NB4 (cell line): ENCODE measurements at regions not wholly inside any gene's neighbourhood (a gene's known extent, or its start where the extent isn't known, plus 50 kb on each side); places are given as distances from the start of the nearest gene placed in this dataset.
"Not testable (repeated sequence)": the region's sequence is repeated elsewhere in the genome, so short reads cannot be mapped to it uniquely, and the experiment has no call there.

ENCODE experiments used
- DNase-seq: peaks from one replicate; pipeline ENCODE4 v3.0.0; 2010; ENCODE audit warnings: low read depth
- H3K4me3 ChIP-seq: one replicate; pipeline ENCODE4 v1.5.1; 2011; ENCODE audit warnings: mild to moderate bottlenecking, low read depth, low read length, moderate library complexity
- CTCF ChIP-seq: IDR thresholded peaks from one replicate; pipeline ENCODE4 v1.5.1; 2012; ENCODE audit warnings: low read depth, low read length
- MAX ChIP-seq: IDR thresholded peaks from 2 replicates; pipeline ENCODE4 v1.6.1; 2011; ENCODE audit warnings: low read depth, low read length
- MYC ChIP-seq: IDR thresholded peaks from 2 replicates; pipeline ENCODE4 v1.6.1; 2011; ENCODE audit warnings: low read depth, low read length
- POLR2A ChIP-seq: IDR thresholded peaks from 2 replicates; pipeline ENCODE4 v1.6.1; 2011; ENCODE audit warnings: mild to moderate bottlenecking; ENCODE audit not compliant: insufficient read length; ENCODE audit errors: extremely low read depth

GRCh38 chr20:40274912-40275533 lies 414.0 kb downstream of the MAFB start:
- no peak overlapping the region for H3K4me3 ChIP-seq
- DNase-seq = no peak
- TF ChIP-seq CTCF (no peak), MAX (no peak)

- H3K4me3 ChIP-seq, DNase-seq: not testable (repeated sequence)
Observed at GRCh38 chr20:40269274-40269673, 419.8 kb downstream of the MAFB start.

- no peak overlapping the region for H3K4me3 ChIP-seq
- DNase-seq = no peak
- no peak for TF ChIP-seq MYC
- TF ChIP-seq CTCF = no peak
- TF ChIP-seq POLR2A = no peak
- no peak for TF ChIP-seq MAX
Observed at GRCh38 chr20:40268321-40269075, 420.5 kb downstream of the MAFB start.

- no peak overlapping the region for H3K4me3 ChIP-seq
- no peak for TF ChIP-seq MYC
- no peak for TF ChIP-seq POLR2A
- TF ChIP-seq MAX = 0 out of 2 replicates have a peak, but pooled peaks have one; percentile 5
- peak; percentile 67 for TF ChIP-seq CTCF
- peak; percentile 69 for DNase-seq
Observed at GRCh38 chr20:40265825-40266533, 423.1 kb downstream of the MAFB start.

- peak; percentile 40 for DNase-seq
Observed at GRCh38 chr20:40262219-40262618, 426.8 kb downstream of the MAFB start.

GRCh38 chr20:40258931-40259330 lies 430.1 kb downstream of the MAFB start:
- no peak overlapping the region for H3K4me3 ChIP-seq
- DNase-seq = no peak
- TF ChIP-seq POLR2A (no peak), MYC (no peak), CTCF (no peak), MAX (no peak)

More at GRCh38 chr20:40262219-40262618, 426.8 kb downstream of the MAFB start:
- TF ChIP-seq MAX (peak; percentile 55), MYC (no peak)
- no peak overlapping the region for H3K4me3 ChIP-seq
